H9 (cell line): ENCODE measurements at regions not wholly inside any gene's neighbourhood (a gene's known extent, or its start where the extent isn't known, plus 50 kb on each side); places are given as distances from the start of the nearest gene placed in this dataset.

Experiments used
- DNase-seq: peaks from one replicate; pipeline ENCODE4 v3.0.0-alpha.2; 2017
- H2AFZ ChIP-seq: one replicate; pipeline ENCODE4 v1.6.1; 2013; ENCODE audit warnings: mild to moderate bottlenecking, low read length, control low read depth, moderate library complexity
- H2AK5ac ChIP-seq: 2 replicates; pipeline ENCODE4 v1.6.1; 2013; ENCODE audit warnings: low read length, control low read depth, mixed read lengths; ENCODE audit not compliant: insufficient read length
- H2BK120ac ChIP-seq: one replicate; pipeline ENCODE4 v1.6.1; 2013; ENCODE audit warnings: low read depth, mild to moderate bottlenecking, low read length, control low read depth, inconsistent platforms; ENCODE audit not compliant: poor library complexity, severe bottlenecking
- H2BK12ac ChIP-seq: 2 replicates; pipeline ENCODE4 v1.6.1; 2013; ENCODE audit warnings: low read length, control low read depth, mixed read lengths, low read depth; ENCODE audit not compliant: insufficient read length
- H2BK15ac ChIP-seq: 2 replicates; pipeline ENCODE4 v1.6.1; 2013; ENCODE audit warnings: low read depth, low read length, control low read depth
- H2BK20ac ChIP-seq: one replicate; pipeline ENCODE4 v1.6.1; 2013; ENCODE audit warnings: low read depth, mild to moderate bottlenecking, low read length, control low read depth, inconsistent platforms; ENCODE audit not compliant: poor library complexity, severe bottlenecking
- H2BK5ac ChIP-seq: 2 replicates; pipeline ENCODE4 v1.6.1; 2013; ENCODE audit warnings: low read length, control low read depth, mixed read lengths; ENCODE audit not compliant: insufficient read length
- H3K14ac ChIP-seq: 2 replicates; pipeline ENCODE4 v1.6.1; 2013; ENCODE audit warnings: low read length, control low read depth; ENCODE audit not compliant: insufficient read depth
- H3K18ac ChIP-seq: 2 replicates; pipeline ENCODE4 v1.6.1; 2013; ENCODE audit warnings: low read depth, mild to moderate bottlenecking, mixed read lengths, low read length, control low read depth; ENCODE audit not compliant: insufficient read length
- H3K23ac ChIP-seq: 2 replicates; pipeline ENCODE4 v1.6.1; 2013; ENCODE audit warnings: low read length, control low read depth, mixed read lengths, low read depth; ENCODE audit not compliant: insufficient read length
- H3K23me2 ChIP-seq: 2 replicates; pipeline ENCODE4 v1.6.1; 2013; ENCODE audit warnings: low read depth, mild to moderate bottlenecking, mixed read lengths, low read length, control low read depth; ENCODE audit not compliant: insufficient read length, poor library complexity, severe bottlenecking
- H3K27ac ChIP-seq: 2 replicates; pipeline ENCODE4 v1.5.1; 2013; ENCODE audit warnings: low read length, control low read depth, mixed read lengths, low read depth; ENCODE audit not compliant: insufficient read length
- H3K27me3 ChIP-seq: 2 replicates; pipeline ENCODE4 v1.6.1; 2013; ENCODE audit warnings: low read length, control low read depth, inconsistent platforms; ENCODE audit not compliant: insufficient read depth
- H3K4ac ChIP-seq: 2 replicates; pipeline ENCODE4 v1.6.1; 2013; ENCODE audit warnings: low read depth, mild to moderate bottlenecking, control low read depth, inconsistent platforms, low read length, moderate library complexity
- H3K4me1 ChIP-seq: 2 replicates; pipeline ENCODE4 v1.6.1; 2013; ENCODE audit warnings: low read length, control low read depth, inconsistent platforms; ENCODE audit not compliant: insufficient read depth
- H3K4me2 ChIP-seq: 2 replicates; pipeline ENCODE4 v1.6.1; 2013; ENCODE audit warnings: low read length, control low read depth, mixed read lengths; ENCODE audit not compliant: insufficient read length, insufficient read depth
- H3K56ac ChIP-seq: 2 replicates; pipeline ENCODE4 v1.6.1; 2013; ENCODE audit warnings: low read depth, mild to moderate bottlenecking, mixed read lengths, low read length, control low read depth; ENCODE audit not compliant: insufficient read length
- H3K79me1 ChIP-seq: 2 replicates; pipeline ENCODE4 v1.6.1; 2013; ENCODE audit warnings: low read depth, mild to moderate bottlenecking, moderate library complexity, low read length, control low read depth, inconsistent platforms; ENCODE audit not compliant: insufficient read depth, poor library complexity, severe bottlenecking
- H3K79me2 ChIP-seq: 2 replicates; pipeline ENCODE4 v1.6.1; 2013; ENCODE audit warnings: low read length, control low read depth, inconsistent platforms; ENCODE audit not compliant: insufficient read depth
- H3K9ac ChIP-seq: 2 replicates; pipeline ENCODE4 v1.6.1; 2013; ENCODE audit warnings: low read length, control low read depth, mixed read lengths; ENCODE audit not compliant: insufficient read length; ENCODE audit errors: extremely low read depth
- H3K9me3 ChIP-seq: one replicate; pipeline ENCODE4 v1.6.1; 2013; ENCODE audit warnings: low read depth, low read length, inconsistent platforms; ENCODE audit not compliant: control insufficient read depth
- H3T11ph ChIP-seq: one replicate; pipeline ENCODE4 v1.6.1; 2013; ENCODE audit warnings: mild to moderate bottlenecking, low read length, control low read depth, inconsistent platforms
- H4K20me1 ChIP-seq: one replicate; pipeline ENCODE4 v1.6.1; 2013; ENCODE audit not compliant: control insufficient read depth, insufficient read length, insufficient read depth
- H4K5ac ChIP-seq: 2 replicates; pipeline ENCODE4 v1.6.1; 2013; ENCODE audit warnings: low read depth, mild to moderate bottlenecking, mixed read lengths, low read length, control low read depth; ENCODE audit not compliant: insufficient read length
- H4K8ac ChIP-seq: replicated peaks from 2 replicates; pipeline ENCODE4 v1.6.1; 2013; ENCODE audit warnings: low read length, control low read depth, mixed read lengths, low read depth; ENCODE audit not compliant: insufficient read length
- H4K91ac ChIP-seq: 2 replicates; pipeline ENCODE4 v1.6.1; 2013; ENCODE audit warnings: low read depth, mild to moderate bottlenecking, moderate library complexity, mixed read lengths, low read length, control low read depth; ENCODE audit not compliant: insufficient read length
- H3K27ac Mint-ChIP-seq, 3 experiments: 2 replicates in 2 of 3; 3 replicates in 1 of 3; pipeline ENCODE4 v1.8.0; 2020 to 2021; ENCODE audit warnings: mixed read lengths in 3 of 3, mild to moderate bottlenecking in 1 of 3, moderate library complexity in 1 of 3
- H3K27me3 Mint-ChIP-seq: 2 replicates; pipeline ENCODE4 v1.8.0; 2021; ENCODE audit warnings: low read depth, mild to moderate bottlenecking, moderate library complexity, mixed read lengths
- H3K36me3 Mint-ChIP-seq, 3 experiments: 2 replicates in 2 of 3; 3 replicates in 1 of 3; pipeline ENCODE4 v1.8.0; 2020 to 2021; ENCODE audit warnings: low read depth in 3 of 3, mixed read lengths in 3 of 3; ENCODE audit not compliant: insufficient read depth in 1 of 3
- H3K4me1 Mint-ChIP-seq, 2 experiments: 2 replicates each; pipeline ENCODE4 v1.8.0; 2020; ENCODE audit warnings: mixed read lengths in 2 of 2
- H3K4me3 Mint-ChIP-seq, 2 experiments: 2 replicates in 1 of 2; 3 replicates in 1 of 2; pipeline ENCODE4 v1.8.0; 2020 to 2021; ENCODE audit warnings: mild to moderate bottlenecking in 2 of 2, mixed read lengths in 2 of 2, moderate library complexity in 1 of 2
- H3K9me3 Mint-ChIP-seq, 2 experiments: 2 replicates in 1 of 2; 3 replicates in 1 of 2; pipeline ENCODE4 v1.8.0; 2020; ENCODE audit warnings: mild to moderate bottlenecking in 2 of 2, mixed read lengths in 2 of 2, moderate library complexity in 1 of 2
- CTCF ChIP-seq: fragments of 200-600 bp; sonication (generic); conservative IDR thresholded peaks from 3 replicates; pipeline ENCODE4 v1.8.0; 2021; ENCODE audit warnings: antibody characterized with exemption, mild to moderate bottlenecking
- WGBS: extraction: QIAGEN DNeasy Blood & Tissue Kit; methylation state at CpG from one replicate; pipeline ENCODE4 v1.1.7; 2013; ENCODE audit warnings: missing lambda C conversion rate, low lambda C conversion rate, mixed read lengths; ENCODE audit not compliant: insufficient read length; ENCODE audit errors: extremely low coverage; 5-methylcytosine and 5-hydroxymethylcytosine counted together

GRCh38 chr14:38931969-38932652 is 170.9 kb downstream of the SEC23A start:
- H4K5ac ChIP-seq, result no peak overlapping the region
- DNase-seq, result peak; percentile 32
- H3K79me1 ChIP-seq, result no peaks in the 10 kb centered on the region
- H2AFZ ChIP-seq, result peak overlapping the region; percentile 7
- H3K9me3 Mint-ChIP-seq, result peaks cover 0 to 3% of the 10 kb centered on the region in 2 experiments; a peak in 1 of 5 replicates
- no peak overlapping the region for H4K91ac ChIP-seq
- no peaks in the 10 kb centered on the region for H3K79me2 ChIP-seq
- H2BK120ac ChIP-seq, result no peak overlapping the region
- H3K14ac ChIP-seq, result no peak overlapping the region
- H4K8ac ChIP-seq, result no peak overlapping the region
- H3K9ac ChIP-seq, result no peak overlapping the region
- H3K27me3 Mint-ChIP-seq, result no peaks in the 10 kb centered on the region
- H3K23me2 ChIP-seq, result no peaks in the 10 kb centered on the region
- no peak overlapping the region for H3K4ac ChIP-seq
- H3K4me1 Mint-ChIP-seq, result peaks cover 13 to 16% of the 10 kb centered on the region in 2 experiments
- no peaks in the 10 kb centered on the region for H4K20me1 ChIP-seq
- H3K27ac ChIP-seq, result no peak overlapping the region
- no peak overlapping the region for H2BK5ac ChIP-seq
- no peak overlapping the region for H3T11ph ChIP-seq
- no peaks in the 10 kb centered on the region for H3K9me3 ChIP-seq
- H3K27me3 ChIP-seq, result no peaks in the 10 kb centered on the region
- H3K27ac Mint-ChIP-seq, result peak overlapping the region in 1 of 3 experiments; percentile 87; a peak in 2 of 7 replicates
- no peak overlapping the region for H3K4me3 Mint-ChIP-seq
- H3K36me3 Mint-ChIP-seq, result no peaks in the 10 kb centered on the region
- no peak overlapping the region for H2AK5ac ChIP-seq
- peak overlapping the region; percentile 3 for H3K18ac ChIP-seq
- H2BK12ac ChIP-seq, result no peak overlapping the region
- no peak for TF ChIP-seq CTCF
- H2BK15ac ChIP-seq, result no peak overlapping the region
- no CpG with 5 or more reads among the region's 11 CpGs for WGBS
- no peak overlapping the region for H2BK20ac ChIP-seq
- no peak overlapping the region for H3K23ac ChIP-seq
- peaks cover 5% of the 10 kb centered on the region; the same call in 1 of the 2 replicates for H3K4me1 ChIP-seq
- no peak overlapping the region for H3K56ac ChIP-seq
- H3K4me2 ChIP-seq, result no peak overlapping the region
